ENCODE measurements at regions not wholly inside any gene's neighbourhood (a gene's known extent, or its start where the extent isn't known, plus 50 kb on each side); places are given as distances from the start of the nearest gene placed in this dataset.

DNA sequence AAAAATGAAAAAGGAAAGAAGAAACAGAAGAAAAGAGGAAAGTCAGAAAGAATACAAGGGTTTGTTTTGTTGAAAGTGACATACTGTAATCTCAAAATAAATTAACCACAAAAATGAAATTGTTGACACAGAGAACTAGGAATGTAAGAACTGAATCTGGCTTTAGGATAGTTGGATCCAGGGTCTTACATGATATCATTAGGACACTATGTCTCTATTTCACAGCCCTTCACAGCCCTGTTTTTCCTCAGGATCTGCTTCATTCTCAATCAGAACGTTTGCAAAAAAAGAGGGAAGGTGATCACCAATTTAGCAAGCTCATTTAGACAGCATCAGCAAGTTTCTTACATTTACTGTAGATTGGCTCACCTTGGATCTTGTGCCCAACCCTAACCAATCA is 188.5 kb upstream of the NREP start:
- TF ChIP-seq, protein P1, sequence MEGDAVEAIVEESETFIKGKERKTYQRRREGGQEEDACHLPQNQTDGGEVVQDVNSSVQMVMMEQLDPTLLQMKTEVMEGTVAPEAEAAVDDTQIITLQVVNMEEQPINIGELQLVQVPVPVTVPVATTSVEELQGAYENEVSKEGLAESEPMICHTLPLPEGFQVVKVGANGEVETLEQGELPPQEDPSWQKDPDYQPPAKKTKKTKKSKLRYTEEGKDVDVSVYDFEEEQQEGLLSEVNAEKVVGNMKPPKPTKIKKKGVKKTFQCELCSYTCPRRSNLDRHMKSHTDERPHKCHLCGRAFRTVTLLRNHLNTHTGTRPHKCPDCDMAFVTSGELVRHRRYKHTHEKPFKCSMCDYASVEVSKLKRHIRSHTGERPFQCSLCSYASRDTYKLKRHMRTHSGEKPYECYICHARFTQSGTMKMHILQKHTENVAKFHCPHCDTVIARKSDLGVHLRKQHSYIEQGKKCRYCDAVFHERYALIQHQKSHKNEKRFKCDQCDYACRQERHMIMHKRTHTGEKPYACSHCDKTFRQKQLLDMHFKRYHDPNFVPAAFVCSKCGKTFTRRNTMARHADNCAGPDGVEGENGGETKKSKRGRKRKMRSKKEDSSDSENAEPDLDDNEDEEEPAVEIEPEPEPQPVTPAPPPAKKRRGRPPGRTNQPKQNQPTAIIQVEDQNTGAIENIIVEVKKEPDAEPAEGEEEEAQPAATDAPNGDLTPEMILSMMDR (conservative IDR thresholded peaks at IDR 0.05; ENCODE audit: low read depth, low read length): no peak
- TF ChIP-seq EZH2 (IDR thresholded peaks at IDR 0.05; ENCODE audit: low read length, unreplicated experiment): no peak
